ENCODE measurements at regions not wholly inside any gene's neighbourhood (a gene's known extent, or its start where the extent isn't known, plus 50 kb on each side); places are given as distances from the start of the nearest gene placed in this dataset.
"Not testable (repeated sequence)": the region's sequence is repeated elsewhere in the genome, so short reads cannot be mapped to it uniquely, and the experiment has no call there.

- no peak for DNase-seq
Measured at GRCh38 chr6:130558131-130558530, 192.3 kb downstream of the TMEM200A start.

- DNase-seq = no peak
Measured at GRCh38 chr6:130559166-130559565, 193.3 kb downstream of the TMEM200A start.

GRCh38 chr6:130560231-130560630, 194.4 kb downstream of the TMEM200A start:
- DNase-seq = no peak

GRCh38 chr6:130561159-130561558, 195.3 kb downstream of the TMEM200A start:
- not testable (repeated sequence) for DNase-seq

- DNase-seq = no peak
Measured at GRCh38 chr6:130565696-130566095, 199.9 kb downstream of the TMEM200A start.

- no peak for DNase-seq
Measured at GRCh38 chr6:130574146-130574545, 208.3 kb downstream of the TMEM200A start.

- DNase-seq = no peak
Measured at GRCh38 chr6:130575557-130575956, 209.7 kb downstream of the TMEM200A start.

- peak; percentile 47 for DNase-seq
Measured at GRCh38 chr6:130575971-130576370, 210.2 kb downstream of the TMEM200A start.

GRCh38 chr6:130577178-130577919, 211.5 kb downstream of the TMEM200A start:
- DNase-seq = no peak

- no peak for DNase-seq
Measured at GRCh38 chr6:130578713-130579112, 212.9 kb downstream of the TMEM200A start.

- no peak for DNase-seq
Measured at GRCh38 chr6:130583268-130583667, 217.5 kb downstream of the TMEM200A start.

GRCh38 chr6:130585587-130585986, 219.8 kb downstream of the TMEM200A start:
- DNase-seq = no peak

- no peak for DNase-seq
Measured at GRCh38 chr6:130587778-130588520, 222.1 kb downstream of the TMEM200A start.

GRCh38 chr6:130593200-130593599, 227.4 kb downstream of the TMEM200A start:
- DNase-seq = no peak

GRCh38 chr6:130593948-130594347, 228.1 kb downstream of the TMEM200A start:
- DNase-seq = no peak

- no peak for DNase-seq
Measured at GRCh38 chr6:130598021-130598989, 228.9 kb upstream of the SMLR1 start.

- no peak for DNase-seq
Measured at GRCh38 chr6:130600880-130601341, 226.3 kb upstream of the SMLR1 start.

GRCh38 chr6:130602151-130602770, 224.9 kb upstream of the SMLR1 start:
- DNase-seq = no peak

- DNase-seq = no peak
Measured at GRCh38 chr6:130603391-130603790, 223.8 kb upstream of the SMLR1 start.

GRCh38 chr6:130604841-130605399, 222.3 kb upstream of the SMLR1 start:
- DNase-seq = no peak

GRCh38 chr6:130610303-130610702, 216.9 kb upstream of the SMLR1 start:
- DNase-seq = no peak

GRCh38 chr6:130611366-130611765, 215.8 kb upstream of the SMLR1 start:
- DNase-seq = no peak

All from CD4-positive, alpha-beta T cell treated with Interleukin-15 for 1 hour (primary cell).